HL-60 (cell line): ENCODE measurements at regions not wholly inside any gene's neighbourhood (a gene's known extent, or its start where the extent isn't known, plus 50 kb on each side); places are given as distances from the start of the nearest gene placed in this dataset.

ENCODE experiments used
- DNase-seq, 2 experiments: peaks; one replicate each; pipeline ENCODE4 v3.0.0-alpha.2; 2010 to 2020; ENCODE audit warnings: low read depth in 1 of 2, low spot score in 1 of 2
- H3K27ac ChIP-seq: fragments of 250-450 bp; sonication (Bioruptor Pico); replicated peaks from 2 replicates; pipeline ENCODE4 v1.5.1; 2020; ENCODE audit warnings: mild to moderate bottlenecking, moderate library complexity
- H3K27me3 ChIP-seq: fragments of 250-450 bp; sonication (Bioruptor Pico); 2 replicates; pipeline ENCODE4 v1.5.1; 2021; ENCODE audit warnings: mild to moderate bottlenecking, moderate library complexity; ENCODE audit not compliant: insufficient read depth, poor library complexity, severe bottlenecking
- H3K4me3 ChIP-seq: replicated peaks from 2 replicates; pipeline ENCODE4 v1.5.1; 2011; ENCODE audit warnings: mild to moderate bottlenecking, control low read depth, low read length; ENCODE audit not compliant: insufficient read depth
- CTCF ChIP-seq: IDR thresholded peaks from one replicate; pipeline ENCODE4 v1.5.1; 2011; ENCODE audit warnings: low read length, control low read depth, inconsistent platforms; ENCODE audit not compliant: insufficient read depth
- GABPA ChIP-seq: IDR thresholded peaks from 2 replicates; pipeline ENCODE4 v1.6.1; 2012; ENCODE audit warnings: low read depth
- POLR2AphosphoS5 ChIP-seq: IDR thresholded peaks from 2 replicates; pipeline ENCODE4 v1.6.1; 2012; ENCODE audit warnings: low read depth
- REST ChIP-seq: IDR thresholded peaks from 2 replicates; pipeline ENCODE4 v1.6.1; 2012; ENCODE audit warnings: low read depth; ENCODE audit not compliant: insufficient replicate concordance
- SPI1 ChIP-seq: IDR thresholded peaks from 2 replicates; pipeline ENCODE4 v1.6.1; 2012; ENCODE audit warnings: low read depth, mild to moderate bottlenecking, borderline replicate concordance

GRCh38 chr2:150309311-150310080, 178.0 kb downstream of the RND3 start:
- Histone ChIP-seq H3K27ac (no peak overlapping the region), H3K4me3 (no peak overlapping the region)
- DNase-seq = no peak

GRCh38 chr2:150307258-150307657, 180.2 kb downstream of the RND3 start:
- TF ChIP-seq SPI1 (no peak), GABPA (no peak), REST (no peak), CTCF (no peak), POLR2AphosphoS5 (no peak)
- H3K27me3 ChIP-seq = no peaks in the 10 kb centered on the region
- H3K4me3 ChIP-seq = no peak overlapping the region
- no peak for DNase-seq
- H3K27ac ChIP-seq = no peak overlapping the region

More at GRCh38 chr2:150309311-150310080, 178.0 kb downstream of the RND3 start:
- H3K27me3 ChIP-seq = no peaks in the 10 kb centered on the region
- no peak for TF ChIP-seq SPI1
- no peak for TF ChIP-seq REST
- no peak for TF ChIP-seq CTCF
- TF ChIP-seq GABPA = no peak
- TF ChIP-seq POLR2AphosphoS5 = no peak

- TF ChIP-seq GABPA = no peak
- Histone ChIP-seq H3K27ac (no peak overlapping the region), H3K27me3 (no peaks in the 10 kb centered on the region), H3K4me3 (no peak overlapping the region)
- DNase-seq = no peak
Measured at GRCh38 chr2:150303281-150303680, 184.2 kb downstream of the RND3 start.

- no peak overlapping the region for H3K4me3 ChIP-seq
- TF ChIP-seq CTCF = no peak
- TF ChIP-seq REST = no peak
- no peak for TF ChIP-seq POLR2AphosphoS5
- TF ChIP-seq SPI1 = no peak
- no peak for TF ChIP-seq GABPA
- no peaks in the 10 kb centered on the region for H3K27me3 ChIP-seq
- H3K27ac ChIP-seq = no peak overlapping the region
- no peak for DNase-seq
Measured at GRCh38 chr2:150298571-150299305, 188.7 kb downstream of the RND3 start.
